ENCODE measurements at regions not wholly inside any gene's neighbourhood (a gene's known extent, or its start where the extent isn't known, plus 50 kb on each side); places are given as distances from the start of the nearest gene placed in this dataset.

DNA sequence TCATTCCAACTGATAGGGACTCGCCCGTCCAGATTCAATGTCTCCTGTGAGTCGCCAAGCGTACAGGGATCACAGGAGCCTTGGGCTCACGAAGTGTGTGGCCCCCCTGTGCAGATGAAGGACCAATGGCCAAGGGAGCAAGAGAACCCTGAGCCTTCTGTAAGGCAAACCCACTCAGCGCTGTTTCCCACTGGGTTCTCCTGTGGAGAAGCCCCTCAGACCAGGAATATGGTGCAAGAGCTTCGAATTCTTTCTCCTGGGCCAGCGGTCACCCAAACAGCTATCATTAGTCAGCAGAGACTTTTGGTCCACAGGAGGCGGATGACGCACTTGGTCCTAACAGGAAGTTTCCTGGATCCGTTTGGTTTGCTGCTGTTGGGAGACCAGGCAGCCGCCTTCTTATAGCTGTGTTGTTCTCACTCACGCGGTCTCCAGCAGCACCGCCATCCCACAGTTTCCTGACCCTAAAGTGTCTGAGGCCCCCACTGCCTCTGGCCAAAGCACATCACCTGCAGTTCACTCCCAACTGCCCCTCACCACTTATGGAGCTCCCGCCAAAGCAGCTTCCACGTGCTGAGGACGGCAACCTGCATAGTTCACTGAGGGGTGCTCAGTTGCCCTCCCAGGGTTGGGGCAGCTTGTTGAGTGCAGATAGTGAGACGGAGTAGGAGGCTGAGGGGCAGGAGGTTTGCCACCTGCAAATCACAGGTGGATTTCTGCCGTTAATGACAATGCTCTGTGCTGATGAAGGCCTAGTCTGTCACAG is 268.6 kb downstream of the ERMARD start:
- H3K4me1 ChIP-seq (ENCODE audit: control insufficient read depth, insufficient read depth, low read length, poor library complexity, severe bottlenecking), result no peaks in the 10 kb centered on the region
- Mint-ChIP-seq H3K36me3 (no peaks in the 10 kb centered on the region), H3K9me3 (no peaks in the 10 kb centered on the region), H3K4me3 (no peak overlapping the region), H3K4me1 (peaks cover 0 to 6% (median 0%) of the 10 kb centered on the region in 4 donors), H3K27me3 (peaks cover 9% of the 10 kb centered on the region), H3K27ac (no peak overlapping the region)
- H3K9me3 ChIP-seq (ENCODE audit: control insufficient read depth in 2 of 2, low read length in 2 of 2), result no peaks in the 10 kb centered on the region
- H3K27ac ChIP-seq (ENCODE audit: insufficient read depth, low read length, poor library complexity, severe bottlenecking), result no peak overlapping the region
- H3K36me3 ChIP-seq (ENCODE audit: control insufficient read depth, insufficient read depth, low read length), result no peaks in the 10 kb centered on the region
- H3K27me3 ChIP-seq (ENCODE audit: control insufficient read depth, insufficient read depth, low read length), result peaks cover 2% of the 10 kb centered on the region
- ATAC-seq (ENCODE audit: low read depth in 2 of 2) (no peak), DNase-seq (no peak)
- no peak overlapping the region for H3K4me3 ChIP-seq (ENCODE audit: low read depth, low read length)

DNA sequence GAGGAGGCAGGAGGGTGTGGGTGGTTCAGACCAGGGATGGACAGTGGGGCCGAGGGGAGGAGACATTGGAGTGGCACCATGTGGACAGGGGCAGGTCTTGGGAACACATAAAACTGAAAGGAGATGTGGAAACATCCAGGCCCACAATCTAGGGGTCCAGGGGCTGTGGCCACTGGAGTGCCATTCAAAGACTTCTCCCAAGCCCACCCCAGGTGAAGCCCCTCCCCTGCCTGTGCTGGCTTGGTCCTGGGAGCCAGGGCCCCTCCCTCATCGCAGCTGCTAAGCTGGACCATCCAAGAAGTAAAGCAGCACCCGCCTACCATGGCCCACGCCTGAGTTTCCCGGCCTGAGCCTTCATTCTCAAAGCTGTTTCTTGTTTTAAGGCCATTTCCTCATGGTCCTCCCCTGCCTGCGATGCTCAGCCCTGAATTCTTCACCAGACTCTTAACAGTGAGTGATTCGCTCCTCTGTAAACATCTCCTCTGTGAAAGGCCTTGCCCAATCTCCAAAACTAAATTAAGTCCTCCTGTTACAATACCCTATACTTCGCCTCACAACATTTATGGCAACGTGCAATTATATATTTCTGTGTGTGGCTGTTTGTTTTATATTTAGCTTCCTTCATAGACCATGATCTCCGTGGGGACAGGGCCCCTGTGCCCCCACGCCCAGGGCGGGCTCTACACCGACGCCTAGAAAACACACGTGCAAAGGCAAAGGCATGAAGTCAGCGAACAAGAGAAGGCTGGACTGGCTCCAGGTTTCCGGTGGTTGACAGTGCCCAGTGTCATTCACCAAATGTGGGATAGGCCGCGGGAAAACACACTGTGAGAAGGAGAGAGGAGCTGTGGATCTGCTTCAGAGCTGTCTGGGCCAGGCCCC is 267.8 kb downstream of the ERMARD start:
- no peaks in the 10 kb centered on the region for H3K36me3 Mint-ChIP-seq
- ATAC-seq (ENCODE audit: low read depth in 2 of 2) (no peak), DNase-seq (no peak)
- Histone ChIP-seq H3K36me3 (ENCODE audit: control insufficient read depth, insufficient read depth, low read length) (no peaks in the 10 kb centered on the region), H3K27me3 (ENCODE audit: control insufficient read depth, insufficient read depth, low read length) (peaks cover 4% of the 10 kb centered on the region), H3K9me3 (ENCODE audit: control insufficient read depth in 2 of 2, low read length in 2 of 2) (no peaks in the 10 kb centered on the region), H3K4me1 (ENCODE audit: control insufficient read depth, insufficient read depth, low read length, poor library complexity, severe bottlenecking) (no peaks in the 10 kb centered on the region), H3K4me3 (ENCODE audit: low read depth, low read length) (no peak overlapping the region), H3K27ac (ENCODE audit: insufficient read depth, low read length, poor library complexity, severe bottlenecking) (no peak overlapping the region)
- no peak overlapping the region for H3K4me3 Mint-ChIP-seq
- peaks cover 0 to 6% (median 0%) of the 10 kb centered on the region in 4 donors for H3K4me1 Mint-ChIP-seq
- H3K27ac Mint-ChIP-seq, result no peak overlapping the region
- H3K9me3 Mint-ChIP-seq, result no peaks in the 10 kb centered on the region
- H3K27me3 Mint-ChIP-seq, result peaks cover 9% of the 10 kb centered on the region

DNA sequence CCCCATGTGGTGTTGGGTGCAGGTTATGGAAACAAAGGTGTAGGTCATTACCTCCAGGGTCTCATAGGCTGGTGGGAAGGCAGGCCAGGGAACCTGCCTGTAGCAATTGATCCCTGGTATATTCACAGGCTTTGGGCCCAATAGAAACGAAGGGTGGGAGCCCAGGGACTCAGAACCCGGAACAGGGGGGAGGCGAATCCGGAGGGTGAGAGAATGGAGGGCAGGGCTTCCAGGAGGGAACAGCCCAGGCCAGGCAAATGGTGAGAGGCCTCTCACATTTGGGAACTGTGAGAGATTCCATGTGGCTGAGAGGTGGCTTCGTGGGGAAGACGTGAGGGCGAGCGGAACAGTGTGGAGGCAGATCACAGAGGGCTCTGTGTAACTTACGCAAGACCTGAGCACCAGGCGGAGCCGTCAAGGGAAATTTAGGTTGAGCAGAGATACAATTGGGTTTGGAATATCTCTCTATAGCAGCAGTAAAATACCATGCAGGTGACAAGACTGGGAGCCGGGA is 267.1 kb downstream of the ERMARD start:
- no peaks in the 10 kb centered on the region for H3K9me3 Mint-ChIP-seq

DNA sequence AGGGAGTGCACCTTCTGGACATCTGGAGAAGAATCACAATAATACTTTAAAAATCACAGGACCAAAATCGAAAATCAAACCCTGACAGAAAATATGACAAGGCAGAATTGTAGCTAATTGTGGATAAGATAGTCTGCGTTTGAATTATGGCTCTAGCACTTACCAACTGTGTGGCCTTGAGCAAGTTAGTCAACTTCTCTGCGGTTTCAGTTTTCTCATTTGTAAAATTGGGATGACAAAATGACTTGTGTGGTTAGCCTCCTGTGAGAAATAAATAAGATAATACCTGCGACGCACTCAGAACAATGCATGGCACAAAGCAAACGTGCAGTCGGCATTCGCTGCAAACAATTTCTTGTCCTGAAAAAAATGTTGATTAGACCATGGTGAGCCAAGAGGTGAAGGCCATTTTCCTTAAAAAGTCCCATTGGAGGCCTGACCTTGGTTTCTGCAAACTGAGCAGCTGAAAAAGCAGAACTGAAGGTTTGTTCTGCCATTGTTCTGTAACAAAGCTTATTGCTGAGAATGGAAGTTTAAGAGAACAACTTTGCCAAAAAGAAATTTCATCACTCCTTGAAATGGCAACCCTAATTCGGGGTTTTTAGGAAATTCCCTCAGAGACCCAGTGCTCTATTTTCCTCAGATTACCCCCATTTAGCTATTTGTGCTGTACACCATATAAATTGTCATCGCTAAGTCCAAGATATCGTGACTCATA is 266.3 kb downstream of the ERMARD start:
- no peak overlapping the region for H3K27ac ChIP-seq (ENCODE audit: insufficient read depth, low read length, poor library complexity, severe bottlenecking)
- no peak for ATAC-seq (ENCODE audit: low read depth in 2 of 2)

More for the DNA sequence above, 267.1 kb downstream of the ERMARD start:
- H3K4me1 Mint-ChIP-seq, result peaks cover 0 to 6% (median 0%) of the 10 kb centered on the region in 4 donors
- H3K4me3 ChIP-seq (ENCODE audit: low read depth, low read length), result no peak overlapping the region
- DNase-seq (no peak), ATAC-seq (ENCODE audit: low read depth in 2 of 2) (no peak)
- no peaks in the 10 kb centered on the region for H3K9me3 ChIP-seq (ENCODE audit: control insufficient read depth in 2 of 2, low read length in 2 of 2)
- peaks cover 4% of the 10 kb centered on the region for H3K27me3 ChIP-seq (ENCODE audit: control insufficient read depth, insufficient read depth, low read length)
- no peak overlapping the region for H3K4me3 Mint-ChIP-seq
- H3K27ac ChIP-seq (ENCODE audit: insufficient read depth, low read length, poor library complexity, severe bottlenecking), result no peak overlapping the region
- no peaks in the 10 kb centered on the region for H3K36me3 ChIP-seq (ENCODE audit: control insufficient read depth, insufficient read depth, low read length)
- H3K36me3 Mint-ChIP-seq, result no peaks in the 10 kb centered on the region
- H3K4me1 ChIP-seq (ENCODE audit: control insufficient read depth, insufficient read depth, low read length, poor library complexity, severe bottlenecking), result no peaks in the 10 kb centered on the region
- no peak overlapping the region for H3K27ac Mint-ChIP-seq
- peaks cover 9% of the 10 kb centered on the region for H3K27me3 Mint-ChIP-seq

DNA sequence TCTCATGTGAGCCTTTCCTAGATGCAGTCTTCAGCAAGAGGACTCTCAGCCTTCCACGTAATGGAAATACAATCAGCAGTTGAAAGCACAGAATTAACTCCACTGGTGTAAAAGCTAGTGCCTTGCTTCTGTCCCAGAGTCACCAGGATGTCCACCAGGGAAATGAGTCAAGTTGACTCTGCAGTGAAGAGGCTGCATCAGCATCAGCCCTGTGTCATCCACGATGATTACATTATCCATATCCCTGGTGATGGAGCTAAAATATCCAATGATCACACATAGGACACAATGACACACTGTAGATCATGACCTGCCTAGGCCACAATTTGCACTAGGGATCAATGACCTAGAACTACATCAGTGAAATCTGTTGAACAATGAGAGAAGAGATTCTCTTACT is 262.4 kb downstream of the ERMARD start:
- Mint-ChIP-seq H3K27ac (no peak overlapping the region), H3K4me3 (no peak overlapping the region), H3K27me3 (peaks cover 10% of the 10 kb centered on the region), H3K36me3 (no peaks in the 10 kb centered on the region), H3K4me1 (no peaks in the 10 kb centered on the region), H3K9me3 (peaks cover 0 to 2% (median 0%) of the 10 kb centered on the region in 7 donors)
- H3K36me3 ChIP-seq (ENCODE audit: control insufficient read depth, insufficient read depth, low read length), result no peaks in the 10 kb centered on the region
- DNase-seq (no peak), ATAC-seq (ENCODE audit: low read depth in 2 of 2) (no peak)
- H3K4me1 ChIP-seq (ENCODE audit: control insufficient read depth, insufficient read depth, low read length, poor library complexity, severe bottlenecking), result no peaks in the 10 kb centered on the region
- no peak overlapping the region for H3K4me3 ChIP-seq (ENCODE audit: low read depth, low read length)
- no peaks in the 10 kb centered on the region for H3K9me3 ChIP-seq (ENCODE audit: control insufficient read depth in 2 of 2, low read length in 2 of 2)
- no peak overlapping the region for H3K27ac ChIP-seq (ENCODE audit: insufficient read depth, low read length, poor library complexity, severe bottlenecking)
- peaks cover 4% of the 10 kb centered on the region for H3K27me3 ChIP-seq (ENCODE audit: control insufficient read depth, insufficient read depth, low read length)

More for the DNA sequence above, 266.3 kb downstream of the ERMARD start:
- H3K4me3 ChIP-seq (ENCODE audit: low read depth, low read length), result no peak overlapping the region
- H3K27me3 ChIP-seq (ENCODE audit: control insufficient read depth, insufficient read depth, low read length), result peaks cover 4% of the 10 kb centered on the region
- DNase-seq, result no peak
- no peaks in the 10 kb centered on the region for H3K4me1 ChIP-seq (ENCODE audit: control insufficient read depth, insufficient read depth, low read length, poor library complexity, severe bottlenecking)
- H3K4me3 Mint-ChIP-seq, result no peak overlapping the region
- H3K9me3 ChIP-seq (ENCODE audit: control insufficient read depth in 2 of 2, low read length in 2 of 2), result no peaks in the 10 kb centered on the region
- no peak overlapping the region for H3K27ac Mint-ChIP-seq
- no peaks in the 10 kb centered on the region for H3K36me3 Mint-ChIP-seq
- peaks cover 0 to 2% (median 0%) of the 10 kb centered on the region in 7 donors for H3K9me3 Mint-ChIP-seq
- H3K27me3 Mint-ChIP-seq, result peaks cover 13% of the 10 kb centered on the region
- no peaks in the 10 kb centered on the region for H3K36me3 ChIP-seq (ENCODE audit: control insufficient read depth, insufficient read depth, low read length)
- peaks cover 0 to 6% (median 0%) of the 10 kb centered on the region in 4 donors for H3K4me1 Mint-ChIP-seq

DNA sequence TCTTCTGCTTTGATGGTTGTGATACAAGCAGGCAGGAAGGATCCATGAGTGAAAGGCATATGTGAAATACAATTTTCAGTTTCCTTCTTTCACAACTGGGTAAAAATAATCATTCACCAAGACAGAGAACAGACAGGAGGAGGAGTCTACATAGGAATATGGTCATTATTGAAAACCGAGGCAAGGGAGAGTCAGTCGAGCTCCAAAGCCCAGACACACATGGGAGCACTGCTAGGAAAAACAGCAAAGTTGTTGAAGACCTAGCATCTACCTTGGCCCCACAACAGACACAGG is 260.6 kb downstream of the ERMARD start:
- Histone ChIP-seq H3K27ac (ENCODE audit: insufficient read depth, low read length, poor library complexity, severe bottlenecking) (no peak overlapping the region), H3K36me3 (ENCODE audit: control insufficient read depth, insufficient read depth, low read length) (no peaks in the 10 kb centered on the region), H3K27me3 (ENCODE audit: control insufficient read depth, insufficient read depth, low read length) (peaks cover 4% of the 10 kb centered on the region), H3K4me3 (ENCODE audit: low read depth, low read length) (no peak overlapping the region), H3K9me3 (ENCODE audit: control insufficient read depth in 2 of 2, low read length in 2 of 2) (no peaks in the 10 kb centered on the region), H3K4me1 (ENCODE audit: control insufficient read depth, insufficient read depth, low read length, poor library complexity, severe bottlenecking) (no peaks in the 10 kb centered on the region)
- H3K27ac Mint-ChIP-seq, result no peak overlapping the region
- no peak for DNase-seq
- H3K4me1 Mint-ChIP-seq, result no peaks in the 10 kb centered on the region
- no peaks in the 10 kb centered on the region for H3K36me3 Mint-ChIP-seq
- H3K27me3 Mint-ChIP-seq, result peaks cover 6% of the 10 kb centered on the region
- no peak overlapping the region for H3K4me3 Mint-ChIP-seq
- H3K9me3 Mint-ChIP-seq, result peaks cover 0 to 2% (median 0%) of the 10 kb centered on the region in 7 donors
- ATAC-seq (ENCODE audit: low read depth in 2 of 2), result no peak

DNA sequence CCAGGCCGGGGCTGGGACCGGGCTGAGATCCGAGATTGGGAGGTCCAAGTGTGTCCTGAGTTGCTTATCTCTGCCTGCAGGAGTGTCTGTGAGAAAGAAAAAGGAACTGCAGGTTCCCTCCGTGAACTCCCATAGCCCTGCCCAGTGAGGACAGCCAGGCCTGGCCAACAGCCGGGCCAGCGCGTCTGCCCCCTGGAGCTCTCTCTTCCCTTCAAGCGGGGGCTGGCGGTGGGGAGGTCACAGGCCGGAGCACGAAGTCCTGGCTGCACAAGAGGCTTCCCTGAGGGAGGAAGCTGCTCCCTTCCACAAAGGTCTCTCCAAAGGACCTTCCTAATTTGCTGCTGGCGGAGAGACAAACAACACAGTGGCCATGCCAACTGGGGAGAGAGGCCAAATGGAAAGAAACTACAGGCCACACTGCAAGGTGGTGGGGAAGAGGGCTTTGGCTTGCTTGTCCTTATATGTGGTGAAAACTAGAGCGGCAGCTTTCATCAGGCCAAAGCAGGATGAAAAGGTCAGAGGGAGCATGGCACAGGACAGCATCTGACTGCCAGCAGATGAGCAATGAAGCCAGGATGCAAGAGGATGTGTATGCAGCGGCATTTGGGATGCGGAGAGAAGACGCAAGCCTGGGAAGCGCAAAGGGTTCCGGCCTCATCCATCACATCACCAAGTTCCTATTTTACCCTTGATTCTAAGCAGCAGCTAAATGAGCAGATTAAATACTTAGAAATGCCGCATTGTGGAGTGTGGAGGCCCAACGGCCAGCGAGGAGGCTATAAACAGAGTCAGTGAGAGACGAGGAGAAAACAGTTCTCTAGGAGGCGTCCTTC is 260.0 kb downstream of the ERMARD start:
- H3K4me3 Mint-ChIP-seq, result no peak overlapping the region
- no peak overlapping the region for H3K27ac ChIP-seq (ENCODE audit: insufficient read depth, low read length, poor library complexity, severe bottlenecking)

More for the DNA sequence above, 260.0 kb downstream of the ERMARD start:
- no peaks in the 10 kb centered on the region for H3K4me1 ChIP-seq (ENCODE audit: control insufficient read depth, insufficient read depth, low read length, poor library complexity, severe bottlenecking)
- no peak overlapping the region for H3K4me3 ChIP-seq (ENCODE audit: low read depth, low read length)
- DNase-seq (no peak), ATAC-seq (ENCODE audit: low read depth in 2 of 2) (no peak)
- peaks cover 2% of the 10 kb centered on the region for H3K27me3 ChIP-seq (ENCODE audit: control insufficient read depth, insufficient read depth, low read length)
- H3K36me3 ChIP-seq (ENCODE audit: control insufficient read depth, insufficient read depth, low read length), result no peaks in the 10 kb centered on the region
- H3K27me3 Mint-ChIP-seq, result peaks cover 6% of the 10 kb centered on the region
- H3K27ac Mint-ChIP-seq, result peak overlapping the region in 1 of 3 donors; percentile 63
- peaks cover 0 to 2% (median 0%) of the 10 kb centered on the region in 7 donors for H3K9me3 Mint-ChIP-seq
- H3K36me3 Mint-ChIP-seq, result no peaks in the 10 kb centered on the region
- H3K4me1 Mint-ChIP-seq, result no peaks in the 10 kb centered on the region
- H3K9me3 ChIP-seq (ENCODE audit: control insufficient read depth in 2 of 2, low read length in 2 of 2), result no peaks in the 10 kb centered on the region
